CD4-positive, alpha-beta T cell treated with Interleukin-21 for 1 hour (primary cell): ENCODE measurements at regions not wholly inside any gene's neighbourhood (a gene's known extent, or its start where the extent isn't known, plus 50 kb on each side); places are given as distances from the start of the nearest gene placed in this dataset.

Source experiments
- DNase-seq: peaks from one replicate; pipeline ENCODE4 v3.0.0-alpha.2; 2020

GRCh38 chr4:152269448-152270191 is 266.3 kb downstream of the FBXW7 start:
- no peak for DNase-seq

GRCh38 chr4:152267811-152268210 is 268.1 kb downstream of the FBXW7 start:
- no peak for DNase-seq

- no peak for DNase-seq
Measured at GRCh38 chr4:152266831-152267480, 268.9 kb downstream of the FBXW7 start.

- DNase-seq: no peak
Measured at GRCh38 chr4:152265149-152265621, 270.7 kb downstream of the FBXW7 start.

DNA sequence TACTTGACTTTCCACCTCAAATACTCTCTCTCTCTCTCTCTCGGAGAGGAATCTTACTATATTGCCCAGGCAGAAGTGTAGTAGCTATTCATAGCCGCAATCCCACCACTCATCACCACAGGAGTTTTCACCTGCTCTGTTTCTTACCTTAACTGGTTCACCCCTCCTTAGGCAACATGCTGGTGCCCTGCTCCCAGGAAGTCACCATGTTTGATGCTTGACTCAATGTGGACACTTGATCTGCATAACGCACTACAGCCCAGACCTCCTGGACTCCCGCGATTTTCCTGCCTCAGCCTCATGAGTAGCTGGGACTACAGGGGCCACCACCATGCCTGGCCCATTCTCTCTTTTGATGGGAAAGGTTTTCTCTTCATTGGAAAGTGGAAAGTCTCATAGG is 271.8 kb downstream of the FBXW7 start:
- DNase-seq: no peak

- no peak for DNase-seq
Measured at GRCh38 chr4:152259866-152260265, 276.0 kb downstream of the FBXW7 start.

DNA sequence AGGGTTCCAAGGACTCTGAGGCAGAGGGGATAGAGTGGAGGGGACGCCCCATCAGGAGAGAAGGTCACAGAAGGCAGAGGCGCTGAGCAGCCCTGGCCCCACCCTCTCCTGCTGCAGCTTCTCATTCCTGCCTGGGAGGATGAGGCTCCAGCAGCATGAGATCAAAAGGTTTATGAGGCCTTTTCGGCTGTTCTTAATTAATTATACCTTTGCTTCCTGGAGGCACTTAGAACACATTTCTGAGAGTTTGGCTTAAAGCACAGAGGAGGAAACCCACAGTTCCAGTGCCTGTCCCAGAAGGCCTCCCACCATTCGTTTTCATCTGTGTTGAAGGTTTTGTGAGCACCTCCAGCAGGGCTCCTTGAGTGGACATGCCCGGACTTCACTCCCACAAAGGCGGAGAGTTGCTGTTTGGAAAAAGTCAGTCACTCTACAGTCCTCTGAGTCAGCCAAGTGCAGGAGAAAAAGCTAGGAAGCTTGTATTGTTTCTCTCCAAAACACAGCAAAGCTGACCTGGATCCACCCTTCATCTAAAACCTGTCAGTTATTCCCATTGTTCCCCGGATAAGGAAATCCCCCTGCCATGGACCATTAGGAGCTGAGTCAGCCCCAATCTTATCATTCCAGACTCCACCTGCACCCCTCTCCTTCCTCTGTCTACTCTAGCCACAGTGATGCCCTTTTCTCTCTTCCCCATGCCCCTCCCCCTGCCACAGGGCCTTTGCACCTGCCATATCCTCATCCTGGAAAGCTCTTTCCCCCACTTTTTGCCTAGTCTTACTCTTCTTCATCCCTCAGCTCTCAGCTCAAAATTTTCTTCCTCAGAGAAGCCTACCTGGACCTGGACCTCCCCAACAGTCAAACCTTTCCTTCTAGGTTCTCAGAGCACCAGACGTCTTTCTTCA is 276.8 kb downstream of the FBXW7 start:
- DNase-seq: no peak

- no peak for DNase-seq
Measured at GRCh38 chr4:152258391-152258790, 277.5 kb downstream of the FBXW7 start.

DNA sequence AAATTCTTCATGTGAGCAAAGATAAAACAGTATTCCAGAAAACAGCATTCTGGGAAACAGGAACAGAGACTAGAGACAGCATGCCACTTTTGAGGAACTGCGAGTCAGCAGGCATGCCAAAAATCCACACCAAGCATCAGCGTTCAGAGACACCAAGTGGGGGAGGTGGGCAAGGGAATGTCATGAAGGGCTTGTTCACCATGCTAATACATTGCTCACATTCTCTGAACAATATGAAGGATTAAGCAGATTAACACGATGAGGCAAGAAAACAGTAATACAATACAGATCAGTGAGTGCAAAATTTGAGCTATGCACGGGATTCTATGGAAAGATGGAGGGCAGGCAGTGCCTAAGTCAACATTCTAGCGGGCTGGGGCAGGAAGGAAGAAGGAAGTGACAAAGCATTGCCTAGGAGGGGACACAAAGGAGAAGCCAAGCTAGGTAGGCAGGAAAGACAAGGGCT is 278.3 kb downstream of the FBXW7 start:
- DNase-seq: no peak

GRCh38 chr4:152256996-152257395 is 278.9 kb downstream of the FBXW7 start:
- DNase-seq: no peak

- peak; percentile 65 for DNase-seq
Measured at GRCh38 chr4:152255437-152255836, 280.5 kb downstream of the FBXW7 start.

DNA sequence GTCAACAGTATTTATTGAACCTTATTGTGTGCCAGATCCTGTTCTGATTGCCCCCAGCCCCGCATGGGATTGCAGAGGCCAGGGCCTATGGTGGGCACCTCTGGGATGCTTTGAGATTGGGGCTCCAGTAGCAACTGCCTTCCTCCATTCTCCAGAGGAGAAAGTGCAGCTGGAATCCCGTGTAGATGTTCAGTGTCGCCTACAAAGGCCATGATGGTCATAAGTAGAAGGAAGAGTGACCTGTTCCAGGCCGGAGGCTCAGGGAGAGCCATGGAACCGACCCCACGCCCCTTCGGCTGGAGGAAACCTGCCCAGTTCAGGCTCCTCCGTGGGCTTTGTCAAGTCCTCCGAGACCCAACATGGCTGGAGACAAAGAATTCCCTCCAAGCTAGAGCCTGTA is 287.5 kb downstream of the FBXW7 start:
- no peak for DNase-seq

DNA sequence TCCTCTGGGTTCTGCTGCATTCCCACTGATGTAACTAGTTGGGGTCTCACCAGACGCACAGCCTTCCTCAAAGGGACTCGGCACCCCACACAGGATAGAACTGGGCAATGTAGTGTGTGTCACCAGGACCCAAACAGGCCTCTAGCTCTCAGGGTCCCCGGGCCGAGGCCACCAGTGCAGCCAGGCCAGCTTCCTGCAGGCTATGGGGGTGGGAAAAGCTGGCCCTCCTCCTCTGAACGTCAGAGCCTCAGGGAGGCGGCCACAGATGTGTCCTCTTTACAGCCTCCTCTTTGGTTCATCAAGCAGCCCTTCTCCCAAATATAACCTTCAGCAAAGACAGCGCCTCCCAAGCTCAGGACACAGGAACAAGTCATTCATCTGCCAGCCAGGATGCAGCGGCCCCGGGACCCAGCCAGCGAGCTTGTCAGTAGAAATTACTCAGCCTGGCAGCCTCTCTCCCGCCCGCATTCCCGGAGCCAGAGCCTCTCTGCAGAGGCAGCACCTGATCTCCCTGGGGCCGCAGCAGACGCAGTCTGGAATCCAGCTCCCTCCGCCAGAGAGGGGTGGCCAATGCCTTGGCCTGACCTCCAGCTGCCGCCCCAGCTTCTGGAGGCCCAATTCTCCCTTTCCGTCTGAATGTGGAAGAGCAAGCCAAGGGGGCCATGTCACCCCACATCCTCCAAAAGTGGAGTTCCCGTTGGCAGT is 288.5 kb downstream of the FBXW7 start:
- DNase-seq: no peak

DNA sequence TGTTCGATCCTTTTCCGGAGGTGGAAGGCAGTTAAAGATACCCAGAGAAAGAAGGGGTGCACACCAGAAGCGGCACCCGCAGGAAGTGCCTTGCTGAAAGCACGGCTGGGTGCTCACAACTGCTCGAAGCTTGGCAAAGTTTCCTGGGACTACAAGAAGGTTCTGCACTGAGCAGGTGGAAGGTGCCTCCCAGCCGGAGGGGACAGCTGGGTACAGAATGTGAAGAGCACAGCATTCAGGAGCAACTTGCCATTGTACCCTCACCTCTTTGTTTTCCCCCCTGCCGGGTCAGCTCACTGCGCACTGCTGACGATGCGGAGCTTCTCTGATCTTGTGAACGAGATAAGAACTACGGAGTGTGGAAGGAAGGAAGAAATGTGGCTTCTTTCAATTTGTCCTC is 289.2 kb downstream of the FBXW7 start:
- DNase-seq: peak; percentile 15

DNA sequence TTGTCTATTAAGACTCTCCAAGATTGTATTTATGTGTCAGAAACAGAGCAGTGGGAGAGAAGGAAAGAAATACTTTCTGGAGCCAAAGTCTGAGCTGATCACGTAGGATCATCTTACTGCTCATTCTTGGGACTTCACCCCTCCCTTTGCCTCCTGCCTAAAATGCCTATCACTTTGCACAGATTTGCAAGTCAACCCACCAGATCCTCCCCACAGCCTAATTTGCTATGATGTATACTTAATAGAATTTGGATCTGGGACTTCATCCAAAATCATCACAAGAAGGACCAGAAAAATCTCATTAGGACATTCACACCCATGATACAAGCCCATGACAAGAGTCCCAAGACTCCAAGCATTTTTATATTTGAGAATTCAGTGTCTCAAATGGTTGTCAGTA is 290.2 kb downstream of the FBXW7 start:
- DNase-seq: no peak

GRCh38 chr4:152244659-152245058 is 291.2 kb downstream of the FBXW7 start:
- no peak for DNase-seq

DNA sequence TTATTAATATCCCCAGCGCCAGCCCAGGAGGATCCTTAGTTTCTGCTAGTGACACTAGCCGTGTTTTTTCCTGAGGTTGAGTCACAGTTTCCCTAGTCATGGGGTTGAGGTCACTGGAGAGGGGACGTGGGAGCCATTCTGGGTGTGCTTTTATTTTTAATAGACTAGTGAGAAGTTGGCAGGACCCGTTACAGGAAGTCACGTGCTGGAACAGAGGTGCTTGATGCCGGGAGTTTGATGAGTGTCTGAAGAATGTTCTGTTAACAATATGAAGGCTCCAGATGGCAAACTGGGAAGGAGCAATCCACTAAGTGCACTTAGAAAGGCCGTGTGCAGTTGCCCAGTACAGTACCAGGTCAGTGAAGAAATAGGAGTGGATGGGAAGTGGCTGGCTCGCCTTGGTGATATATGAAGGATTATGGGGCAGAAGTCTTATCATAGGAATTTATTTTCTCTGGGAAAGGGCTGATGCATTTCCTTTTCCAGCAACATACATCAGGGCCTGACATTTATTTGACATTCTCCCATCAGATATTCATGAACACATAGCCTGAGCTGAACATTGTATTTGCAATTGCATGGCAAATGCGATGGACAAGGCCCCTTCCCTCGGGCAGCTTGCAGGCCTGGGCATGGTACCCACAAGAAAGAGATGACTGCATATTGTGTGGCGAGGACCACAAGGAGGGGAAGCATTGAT is 291.8 kb downstream of the FBXW7 start:
- no peak for DNase-seq

DNA sequence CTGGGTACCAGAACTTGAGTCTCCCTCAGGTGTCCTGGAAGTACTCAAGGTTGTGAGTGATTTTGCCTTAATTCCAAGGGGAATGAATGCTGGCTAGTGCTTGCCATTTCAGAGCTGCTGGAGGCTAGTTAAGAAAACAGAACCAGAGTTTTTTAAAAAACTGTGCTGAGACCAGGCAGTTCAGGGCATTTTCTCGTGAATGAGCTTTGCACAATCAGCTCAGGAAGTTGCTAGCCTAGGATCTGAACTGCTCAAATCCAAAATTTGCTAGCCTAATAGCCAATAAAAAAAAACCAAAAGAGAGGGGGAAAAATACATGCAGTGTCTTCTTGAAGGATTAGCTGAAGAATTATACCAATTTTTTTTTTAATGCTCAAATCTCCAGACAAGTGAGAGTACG is 292.7 kb downstream of the FBXW7 start:
- DNase-seq: no peak

GRCh38 chr4:152240232-152240631 is 295.7 kb downstream of the FBXW7 start:
- no peak for DNase-seq

DNA sequence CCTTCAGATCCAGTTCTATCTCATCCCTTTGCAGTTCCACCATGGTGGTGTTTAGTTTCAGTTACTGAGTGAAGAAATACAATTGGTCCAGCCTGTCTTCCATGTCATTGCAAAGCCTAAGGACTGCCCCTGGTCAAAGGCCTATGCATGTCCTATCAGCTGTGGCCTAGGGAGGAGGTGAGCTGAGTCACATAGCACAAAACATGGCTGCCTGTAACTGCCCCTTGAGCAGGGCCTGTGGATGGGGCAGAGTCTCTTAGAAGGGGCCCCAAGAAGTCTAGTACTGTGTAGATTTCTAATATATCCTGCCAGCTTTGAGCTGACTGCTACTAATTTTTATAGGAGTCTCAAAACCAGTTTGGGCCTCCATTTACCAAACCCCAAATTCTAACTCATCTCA is 296.7 kb downstream of the FBXW7 start:
- DNase-seq: no peak

GRCh38 chr4:152236519-152237056 is 299.3 kb downstream of the FBXW7 start:
- no peak for DNase-seq

DNA sequence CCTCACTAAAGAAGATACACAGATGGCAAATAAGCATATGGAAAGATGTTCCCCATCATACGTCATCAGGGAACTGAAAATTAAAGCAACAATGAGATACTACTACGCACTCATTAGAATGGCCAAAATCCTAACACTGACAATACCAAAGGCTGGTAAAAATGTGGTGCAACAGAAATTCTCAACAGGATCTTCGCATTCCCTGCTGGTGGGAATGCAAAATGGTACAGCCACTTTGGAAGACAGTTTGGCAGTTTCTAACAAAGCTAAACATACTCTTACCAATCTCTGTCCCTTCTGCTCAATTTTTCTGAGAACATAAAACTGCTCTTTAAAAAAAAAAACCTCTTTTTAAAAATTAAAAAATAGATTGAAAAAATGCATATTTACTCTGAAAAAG is 300.2 kb downstream of the FBXW7 start:
- DNase-seq: no peak
